Neuronal stem cell (in vitro differentiated cells): ENCODE measurements at regions not wholly inside any gene's neighbourhood (a gene's known extent, or its start where the extent isn't known, plus 50 kb on each side); places are given as distances from the start of the nearest gene placed in this dataset.

ENCODE experiments used
- DNase-seq: peaks from one replicate; pipeline ENCODE4 v3.0.0-alpha.2; 2013; ENCODE audit warnings: low spot score
- H2AFZ ChIP-seq: one replicate; pipeline ENCODE4 v1.6.1; 2013; ENCODE audit warnings: mild to moderate bottlenecking, low read length, inconsistent platforms
- H2AK5ac ChIP-seq: 2 replicates; pipeline ENCODE4 v1.6.1; 2013; ENCODE audit warnings: low read depth, mild to moderate bottlenecking, inconsistent platforms, low read length, moderate library complexity, mixed read lengths
- H2BK120ac ChIP-seq: 2 replicates; pipeline ENCODE4 v1.6.1; 2013; ENCODE audit warnings: low read depth, mild to moderate bottlenecking, inconsistent platforms, low read length, moderate library complexity, mixed read lengths
- H2BK12ac ChIP-seq: one replicate; pipeline ENCODE4 v1.6.1; 2013; ENCODE audit warnings: low read length, inconsistent platforms
- H2BK15ac ChIP-seq: 2 replicates; pipeline ENCODE4 v1.6.1; 2013; ENCODE audit warnings: mild to moderate bottlenecking, low read length, inconsistent platforms, mixed read lengths
- H2BK5ac ChIP-seq: one replicate; pipeline ENCODE4 v1.6.1; 2013; ENCODE audit warnings: inconsistent platforms, mild to moderate bottlenecking, low read length, moderate library complexity
- H3K14ac ChIP-seq: one replicate; pipeline ENCODE4 v1.6.1; 2013; ENCODE audit warnings: low read length, inconsistent platforms
- H3K18ac ChIP-seq: 2 replicates; pipeline ENCODE4 v1.6.1; 2013; ENCODE audit warnings: low read length, inconsistent platforms
- H3K23ac ChIP-seq: 2 replicates; pipeline ENCODE4 v1.6.1; 2013; ENCODE audit warnings: low read depth, mild to moderate bottlenecking, mixed read lengths, low read length, inconsistent platforms; ENCODE audit not compliant: poor library complexity
- H3K27ac ChIP-seq: replicated peaks from 3 replicates; pipeline ENCODE4 v1.5.1; 2013; ENCODE audit warnings: low read length, inconsistent platforms
- H3K27me3 ChIP-seq, 3 experiments: 2 replicates each; pipeline ENCODE4 v1.6.1; 2013; ENCODE audit warnings: low read length in 3 of 3, mild to moderate bottlenecking in 2 of 3, inconsistent platforms in 1 of 3, low read depth in 1 of 3, mixed read lengths in 1 of 3, moderate library complexity in 1 of 3; ENCODE audit not compliant: control insufficient read depth in 3 of 3, insufficient read depth in 3 of 3
- H3K36me3 ChIP-seq, 2 donors: replicated peaks in 1 of 2; 2 replicates each; pipeline ENCODE4 v1.6.1; 2013; ENCODE audit warnings: low read length in 2 of 2; ENCODE audit not compliant: control insufficient read depth in 2 of 2, insufficient read depth in 2 of 2
- H3K4ac ChIP-seq: 2 replicates; pipeline ENCODE4 v1.6.1; 2013; ENCODE audit warnings: inconsistent platforms, mild to moderate bottlenecking, low read length, moderate library complexity
- H3K4me1 ChIP-seq, 2 donors: 1 replicate in 1 of 2; 2 replicates in 1 of 2; pipeline ENCODE4 v1.6.1; 2013; ENCODE audit warnings: low read length in 2 of 2, low read depth in 1 of 2; ENCODE audit not compliant: control insufficient read depth in 2 of 2, insufficient read depth in 1 of 2
- H3K4me2 ChIP-seq: one replicate; pipeline ENCODE4 v1.6.1; 2013; ENCODE audit warnings: mild to moderate bottlenecking, low read length, inconsistent platforms; ENCODE audit not compliant: insufficient read depth, poor library complexity, severe bottlenecking
- H3K4me3 ChIP-seq, 2 donors: 2 replicates each; pipeline ENCODE4 v1.5.1; 2013; ENCODE audit warnings: low read length in 2 of 2, mild to moderate bottlenecking in 2 of 2, inconsistent platforms in 1 of 2, moderate library complexity in 1 of 2
- H3K79me1 ChIP-seq: one replicate; pipeline ENCODE4 v1.6.1; 2013; ENCODE audit warnings: low read depth, mild to moderate bottlenecking, inconsistent platforms, low read length, moderate library complexity
- H3K9ac ChIP-seq: one replicate; pipeline ENCODE4 v1.6.1; 2013; ENCODE audit warnings: mild to moderate bottlenecking, low read depth, low read length, inconsistent platforms; ENCODE audit not compliant: poor library complexity
- H3K9me3 ChIP-seq, 2 donors: replicated peaks in 1 of 2; 2 replicates each; pipeline versions ENCODE3 to v1.6.1; 2013; ENCODE audit warnings: low read length in 2 of 2, mild to moderate bottlenecking in 2 of 2, inconsistent platforms in 1 of 2, low read depth in 1 of 2, mixed read lengths in 1 of 2, moderate library complexity in 1 of 2; ENCODE audit not compliant: control insufficient read depth in 2 of 2, insufficient read depth in 1 of 2
- H4K8ac ChIP-seq: one replicate; pipeline ENCODE4 v1.6.1; 2013; ENCODE audit warnings: low read depth, mild to moderate bottlenecking, inconsistent platforms, low read length, moderate library complexity
- H4K91ac ChIP-seq: one replicate; pipeline ENCODE4 v1.6.1; 2013; ENCODE audit warnings: low read length, low read depth, mild to moderate bottlenecking, inconsistent platforms; ENCODE audit not compliant: poor library complexity
- WGBS, 2 donors: extraction: QIAGEN DNeasy Blood & Tissue Kit; methylation state at CpG; one replicate each; pipeline ENCODE4 v1.1.7; 2013; ENCODE audit warnings: missing lambda C conversion rate in 2 of 2, mixed read lengths in 1 of 2; ENCODE audit not compliant: insufficient read length in 2 of 2, insufficient replicate concordance in 1 of 2; ENCODE audit errors: extremely low coverage in 2 of 2; 5-methylcytosine and 5-hydroxymethylcytosine counted together

DNA sequence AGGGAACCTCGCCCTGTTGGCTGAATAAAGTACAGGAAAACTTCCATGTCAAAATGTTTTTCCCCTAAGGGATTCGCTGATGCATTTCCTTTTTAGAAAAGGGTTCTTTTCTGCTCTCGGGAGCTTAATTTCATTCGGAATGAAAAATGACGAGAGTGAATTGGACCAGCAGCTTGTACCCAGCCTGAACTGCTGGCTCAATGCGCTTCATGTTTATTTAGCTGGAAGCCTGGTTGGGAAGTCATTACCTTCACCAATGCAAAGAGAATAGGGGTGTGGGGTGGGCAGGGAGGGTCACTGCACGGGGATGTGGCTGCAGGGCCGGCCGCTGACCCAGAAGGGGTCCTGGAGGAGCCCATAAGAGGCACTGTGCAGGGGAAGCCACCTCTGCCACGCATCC, 207.7 kb downstream of the ENGASE start:
- no peak overlapping the region for H2BK15ac ChIP-seq
- H4K8ac ChIP-seq, result no peak overlapping the region

DNA sequence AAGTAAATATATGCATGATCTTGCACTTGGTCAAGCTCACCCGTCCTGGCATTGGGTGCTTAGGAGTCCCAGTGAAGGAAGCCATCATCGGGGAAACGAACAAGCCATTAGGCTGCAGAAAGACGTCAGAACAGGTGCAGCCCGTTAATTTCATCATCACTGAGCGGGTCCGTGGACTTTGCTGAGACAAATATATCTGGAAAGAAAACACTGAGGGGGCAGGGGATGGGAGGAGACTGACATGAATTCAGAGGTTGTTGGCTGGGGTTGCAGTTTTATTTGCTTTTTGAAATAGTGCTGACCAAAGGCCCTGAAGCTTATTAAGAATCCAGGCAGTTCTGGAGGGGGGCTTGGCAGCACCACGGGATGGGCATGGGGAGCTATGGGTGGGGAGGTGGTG, 207.2 kb downstream of the ENGASE start:
- no peak overlapping the region for H3K4ac ChIP-seq
- H3K14ac ChIP-seq, result no peak overlapping the region
- H3K27me3 ChIP-seq, result peaks cover 0 to 26% (median 0%) of the 10 kb centered on the region in 3 experiments
- no peak overlapping the region for H3K4me3 ChIP-seq
- H3K18ac ChIP-seq, result no peak overlapping the region
- WGBS, 2 donors, result no CpG with 5 or more reads among the region's 8 CpGs
- H2BK15ac ChIP-seq, result no peak overlapping the region
- no peak overlapping the region for H4K91ac ChIP-seq
- no peak overlapping the region for H2AFZ ChIP-seq
- H3K4me2 ChIP-seq, result no peak overlapping the region
- H3K23ac ChIP-seq, result no peak overlapping the region
- H3K4me1 ChIP-seq, result peaks cover 0 to 3% of the 10 kb centered on the region in 2 donors
- no peak overlapping the region for H4K8ac ChIP-seq
- no peak overlapping the region for H3K27ac ChIP-seq
- H3K9ac ChIP-seq, result no peak overlapping the region
- H2BK5ac ChIP-seq, result no peak overlapping the region
- no peaks in the 10 kb centered on the region for H3K79me1 ChIP-seq
- no peak for DNase-seq
- H2AK5ac ChIP-seq, result no peak overlapping the region
- no peak overlapping the region for H2BK12ac ChIP-seq
- H3K9me3 ChIP-seq, result no peaks in the 10 kb centered on the region
- H3K36me3 ChIP-seq, result no peaks in the 10 kb centered on the region
- no peak overlapping the region for H2BK120ac ChIP-seq

More for the DNA sequence above, 207.7 kb downstream of the ENGASE start:
- H3K4me2 ChIP-seq, result no peak overlapping the region
- no peak overlapping the region for H4K91ac ChIP-seq
- no CpG with 5 or more reads among the region's 10 CpGs for WGBS, 2 donors
- no peaks in the 10 kb centered on the region for H3K79me1 ChIP-seq
- peak overlapping the region; percentile 19 for H2BK120ac ChIP-seq
- no peak overlapping the region for H3K27ac ChIP-seq
- peaks cover 0 to 3% of the 10 kb centered on the region in 2 donors for H3K4me1 ChIP-seq
- no peak overlapping the region for H3K9ac ChIP-seq
- H3K14ac ChIP-seq, result no peak overlapping the region
- H3K23ac ChIP-seq, result peak overlapping the region; percentile 39
- H3K4ac ChIP-seq, result no peak overlapping the region
- no peaks in the 10 kb centered on the region for H3K9me3 ChIP-seq
- peak overlapping the region; percentile 67 for H3K18ac ChIP-seq
- peaks cover 0 to 26% (median 0%) of the 10 kb centered on the region in 3 experiments for H3K27me3 ChIP-seq
- no peak overlapping the region for H2BK5ac ChIP-seq
- H2BK12ac ChIP-seq, result no peak overlapping the region
- no peak overlapping the region for H2AFZ ChIP-seq
- H3K36me3 ChIP-seq, result no peaks in the 10 kb centered on the region
- no peak overlapping the region for H3K4me3 ChIP-seq
- no peak for DNase-seq
- H2AK5ac ChIP-seq, result no peak overlapping the region

DNA sequence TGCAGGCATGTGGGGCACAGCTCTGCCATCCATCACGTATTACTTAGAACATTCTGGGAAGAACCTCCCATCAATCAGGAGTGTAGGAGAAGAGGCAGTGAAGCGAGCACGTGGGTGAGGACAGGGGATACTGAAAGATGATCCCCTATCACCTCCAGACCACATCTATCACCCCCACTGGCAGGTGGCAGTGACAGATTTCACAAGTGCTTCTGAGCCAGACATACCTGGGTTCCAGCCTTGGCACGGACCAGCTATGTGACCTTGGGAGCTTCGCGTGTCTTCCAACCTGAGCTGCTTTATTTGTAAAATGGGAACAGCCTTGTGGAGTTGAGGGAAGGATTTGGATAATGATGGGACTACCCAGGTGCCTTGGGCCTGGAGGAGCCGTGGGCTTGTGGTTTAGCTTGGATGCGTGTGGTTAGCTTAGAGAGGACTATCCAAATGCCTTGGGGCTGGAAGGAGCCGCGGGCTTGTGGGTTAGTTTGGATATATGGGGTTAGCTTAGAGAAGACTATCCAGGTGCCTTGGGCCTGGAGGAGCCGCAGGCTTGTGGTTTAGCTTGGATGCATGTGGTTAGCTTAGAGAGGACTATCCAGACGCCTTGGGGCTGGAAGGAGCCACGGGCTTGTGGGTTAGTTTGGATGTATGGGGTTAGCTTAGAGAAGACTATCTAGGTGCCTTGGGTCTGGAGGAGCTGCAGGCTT, 206.4 kb downstream of the ENGASE start:
- Histone ChIP-seq H3K4ac (no peak overlapping the region), H2AK5ac (no peak overlapping the region), H2BK12ac (no peak overlapping the region), H4K8ac (no peak overlapping the region), H3K4me2 (no peak overlapping the region), H3K36me3 (no peaks in the 10 kb centered on the region), H3K4me3 (no peak overlapping the region), H3K18ac (no peak overlapping the region), H3K9me3 (no peaks in the 10 kb centered on the region), H2BK5ac (no peak overlapping the region), H3K14ac (no peak overlapping the region), H3K9ac (no peak overlapping the region), H3K27me3 (peaks cover 0 to 26% (median 0%) of the 10 kb centered on the region in 3 experiments), H3K79me1 (no peaks in the 10 kb centered on the region), H3K4me1 (peaks cover 0 to 3% of the 10 kb centered on the region in 2 donors), H2BK120ac (no peak overlapping the region), H4K91ac (no peak overlapping the region), H3K23ac (no peak overlapping the region), H3K27ac (no peak overlapping the region), H2AFZ (no peak overlapping the region), H2BK15ac (no peak overlapping the region)
- no CpG with 5 or more reads among the region's 13 CpGs for WGBS, 2 donors
- DNase-seq, result no peak

DNA sequence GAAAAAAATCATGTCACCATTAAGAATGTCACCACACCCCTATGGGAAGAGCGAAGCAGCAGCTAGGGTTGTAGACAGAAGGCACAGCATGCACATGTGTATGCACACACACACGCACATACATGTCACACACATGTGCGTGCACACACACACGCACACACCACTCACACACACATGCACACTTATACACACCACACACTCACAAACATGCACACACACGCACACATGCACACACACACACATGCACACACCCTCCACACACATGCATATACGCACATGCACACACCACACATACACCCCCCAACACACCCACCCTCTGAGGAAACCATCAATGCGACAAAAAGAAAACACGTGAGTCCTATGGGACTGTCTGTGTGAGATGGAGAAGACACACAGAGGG, 205.4 kb downstream of the ENGASE start:
- Histone ChIP-seq H2AK5ac (no peak overlapping the region), H2BK12ac (no peak overlapping the region), H3K4me3 (peak overlapping the region in 1 of 2 donors; percentile 56), H3K4ac (no peak overlapping the region), H4K8ac (no peak overlapping the region), H4K91ac (no peak overlapping the region), H3K4me2 (no peak overlapping the region), H3K27ac (no peak overlapping the region), H2BK15ac (no peak overlapping the region), H2AFZ (no peak overlapping the region), H3K9ac (peak overlapping the region; percentile 55), H3K9me3 (no peaks in the 10 kb centered on the region), H3K36me3 (no peaks in the 10 kb centered on the region), H3K18ac (no peak overlapping the region), H3K79me1 (no peaks in the 10 kb centered on the region), H3K4me1 (peaks cover 3% of the 10 kb centered on the region in 2 donors), H2BK120ac (no peak overlapping the region), H2BK5ac (no peak overlapping the region), H3K23ac (no peak overlapping the region), H3K27me3 (peaks cover 0 to 22% (median 0%) of the 10 kb centered on the region in 3 experiments), H3K14ac (no peak overlapping the region)
- DNase-seq, result no peak
- WGBS, 2 donors, result no CpG with 5 or more reads among the region's 8 CpGs
